ENCODE measurements at regions not wholly inside any gene's neighbourhood (a gene's known extent, or its start where the extent isn't known, plus 50 kb on each side); places are given as distances from the start of the nearest gene placed in this dataset.

DNA sequence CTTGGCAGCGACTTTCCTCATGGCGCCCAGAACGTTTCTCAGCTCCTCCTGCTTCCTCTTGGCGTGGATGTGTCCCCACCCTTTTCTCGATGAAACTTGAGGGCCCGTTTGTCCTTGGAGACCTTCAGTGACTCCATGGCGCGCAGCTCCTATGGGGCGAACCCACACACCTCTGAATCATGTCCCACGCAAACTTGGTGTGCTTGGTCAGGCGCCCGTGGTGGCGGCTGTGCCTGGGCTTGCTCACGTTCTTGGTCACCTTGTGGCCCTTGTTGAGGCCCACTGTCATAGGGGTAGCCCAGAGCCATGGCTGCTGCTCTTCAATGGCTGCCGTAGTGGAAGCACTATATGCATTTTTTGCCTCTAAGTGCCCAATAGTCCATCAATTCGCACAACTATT, 117.5 kb upstream of the FOXP2 start:
- Mint-ChIP-seq H3K4me1 (peaks cover 3% of the 10 kb centered on the region), H3K27ac (no peak overlapping the region), H3K9me3 (no peaks in the 10 kb centered on the region), H3K36me3 (no peaks in the 10 kb centered on the region), H3K27me3 (ENCODE audit: insufficient read depth, low read depth) (no peaks in the 10 kb centered on the region), H3K4me3 (no peak overlapping the region)
- no peaks in the 10 kb centered on the region for H3F3A ChIP-seq (ENCODE audit: low read depth)
- H3K9ac ChIP-seq: no peak overlapping the region
- H3K36me3 ChIP-seq: no peaks in the 10 kb centered on the region
- DNase-seq (ENCODE audit: low spot score): no peak
- H3K27me3 ChIP-seq: no peaks in the 10 kb centered on the region
- no peak overlapping the region for H2AFZ ChIP-seq (replicated peaks)
- no peak overlapping the region for H3K4me3 ChIP-seq
- no peak overlapping the region for H3K4me2 ChIP-seq
- no peaks in the 10 kb centered on the region for H4K20me1 ChIP-seq (ENCODE audit: low read depth)
- H3K79me2 ChIP-seq (ENCODE audit: low read depth): no peaks in the 10 kb centered on the region
- H3K9me3 ChIP-seq (ENCODE audit: low read depth): no peaks in the 10 kb centered on the region
- TF ChIP-seq EZH2phosphoT487 (IDR thresholded peaks at IDR 0.05) (no peak), EZH2 (IDR thresholded peaks at IDR 0.05) (no peak)
- TF ChIP-seq, protein P1, sequence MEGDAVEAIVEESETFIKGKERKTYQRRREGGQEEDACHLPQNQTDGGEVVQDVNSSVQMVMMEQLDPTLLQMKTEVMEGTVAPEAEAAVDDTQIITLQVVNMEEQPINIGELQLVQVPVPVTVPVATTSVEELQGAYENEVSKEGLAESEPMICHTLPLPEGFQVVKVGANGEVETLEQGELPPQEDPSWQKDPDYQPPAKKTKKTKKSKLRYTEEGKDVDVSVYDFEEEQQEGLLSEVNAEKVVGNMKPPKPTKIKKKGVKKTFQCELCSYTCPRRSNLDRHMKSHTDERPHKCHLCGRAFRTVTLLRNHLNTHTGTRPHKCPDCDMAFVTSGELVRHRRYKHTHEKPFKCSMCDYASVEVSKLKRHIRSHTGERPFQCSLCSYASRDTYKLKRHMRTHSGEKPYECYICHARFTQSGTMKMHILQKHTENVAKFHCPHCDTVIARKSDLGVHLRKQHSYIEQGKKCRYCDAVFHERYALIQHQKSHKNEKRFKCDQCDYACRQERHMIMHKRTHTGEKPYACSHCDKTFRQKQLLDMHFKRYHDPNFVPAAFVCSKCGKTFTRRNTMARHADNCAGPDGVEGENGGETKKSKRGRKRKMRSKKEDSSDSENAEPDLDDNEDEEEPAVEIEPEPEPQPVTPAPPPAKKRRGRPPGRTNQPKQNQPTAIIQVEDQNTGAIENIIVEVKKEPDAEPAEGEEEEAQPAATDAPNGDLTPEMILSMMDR (IDR thresholded peaks at IDR 0.05): no peak
- peaks cover 10% of the 10 kb centered on the region for H3K4me1 ChIP-seq
- no peak overlapping the region for H3K27ac ChIP-seq

GRCh38 chr7:114295522-114295921, 119.1 kb upstream of the FOXP2 start:
- no peaks in the 10 kb centered on the region for H4K20me1 ChIP-seq (ENCODE audit: low read depth)
- Mint-ChIP-seq H3K27me3 (ENCODE audit: insufficient read depth, low read depth) (no peaks in the 10 kb centered on the region), H3K9me3 (no peaks in the 10 kb centered on the region), H3K27ac (no peak overlapping the region), H3K4me3 (no peak overlapping the region), H3K4me1 (peaks cover 3% of the 10 kb centered on the region), H3K36me3 (no peaks in the 10 kb centered on the region)
- H3F3A ChIP-seq (ENCODE audit: low read depth): no peaks in the 10 kb centered on the region
- H2AFZ ChIP-seq (replicated peaks): no peak overlapping the region
- H3K79me2 ChIP-seq (ENCODE audit: low read depth): no peaks in the 10 kb centered on the region
- H3K4me1 ChIP-seq: peaks cover 10% of the 10 kb centered on the region
- no peak overlapping the region for H3K4me2 ChIP-seq
- H3K36me3 ChIP-seq: no peaks in the 10 kb centered on the region
- no peak for DNase-seq (ENCODE audit: low spot score)
- no peak overlapping the region for H3K9ac ChIP-seq
- no peak overlapping the region for H3K27ac ChIP-seq
- TF ChIP-seq, protein P1 (IDR thresholded peaks at IDR 0.05): no peak
- TF ChIP-seq EZH2 (IDR thresholded peaks at IDR 0.05) (no peak), EZH2phosphoT487 (IDR thresholded peaks at IDR 0.05) (no peak)
- no peaks in the 10 kb centered on the region for H3K27me3 ChIP-seq
- H3K9me3 ChIP-seq (ENCODE audit: low read depth): no peaks in the 10 kb centered on the region
- H3K4me3 ChIP-seq: no peak overlapping the region

- H3K27me3 ChIP-seq: no peaks in the 10 kb centered on the region
- no peaks in the 10 kb centered on the region for H3K9me3 Mint-ChIP-seq
- no peak overlapping the region for H2AFZ ChIP-seq (replicated peaks)
- no peaks in the 10 kb centered on the region for H3K36me3 Mint-ChIP-seq
- no peak overlapping the region for H3K27ac Mint-ChIP-seq
- no peak overlapping the region for H3K9ac ChIP-seq
- TF ChIP-seq EZH2 (IDR thresholded peaks at IDR 0.05): no peak
- TF ChIP-seq, protein P1 (IDR thresholded peaks at IDR 0.05): no peak
- TF ChIP-seq EZH2phosphoT487 (IDR thresholded peaks at IDR 0.05): no peak
- no peak overlapping the region for H3K4me3 ChIP-seq
- no peaks in the 10 kb centered on the region for H3F3A ChIP-seq (ENCODE audit: low read depth)
- no peaks in the 10 kb centered on the region for H3K36me3 ChIP-seq
- H3K4me3 Mint-ChIP-seq: no peak overlapping the region
- H3K4me2 ChIP-seq: no peak overlapping the region
- no peak overlapping the region for H3K27ac ChIP-seq
- peaks cover 3% of the 10 kb centered on the region for H3K4me1 Mint-ChIP-seq
- DNase-seq (ENCODE audit: low spot score): no peak
- H3K9me3 ChIP-seq (ENCODE audit: low read depth): no peaks in the 10 kb centered on the region
- no peaks in the 10 kb centered on the region for H4K20me1 ChIP-seq (ENCODE audit: low read depth)
- peaks cover 10% of the 10 kb centered on the region for H3K4me1 ChIP-seq
- H3K79me2 ChIP-seq (ENCODE audit: low read depth): no peaks in the 10 kb centered on the region
- no peaks in the 10 kb centered on the region for H3K27me3 Mint-ChIP-seq (ENCODE audit: insufficient read depth, low read depth)
Observed at GRCh38 chr7:114294036-114294435, 120.6 kb upstream of the FOXP2 start.

All from neural progenitor cell (in vitro differentiated cells).